Uterus (tissue), 2 donors: ENCODE measurements at regions not wholly inside any gene's neighbourhood (a gene's known extent, or its start where the extent isn't known, plus 50 kb on each side); places are given as distances from the start of the nearest gene placed in this dataset.

Source experiments
- POLR2A ChIP-seq, 2 donors: fragments of 450-650 bp; IDR thresholded peaks; one replicate each; pipeline ENCODE4 v1.6.1; 2016; ENCODE audit warnings: antibody characterized with exemption in 2 of 2, mild to moderate bottlenecking in 1 of 2, moderate library complexity in 1 of 2
- TF ChIP-seq, protein P1 (sequence below), 4 experiments: fragments of 200-600 bp in 2 of 4; fragments of 450-650 bp in 2 of 4; sonication (generic) in 2 of 4; IDR thresholded peaks; one replicate each; pipeline ENCODE4 v1.5.1; 2016 to 2019; ENCODE audit warnings: antibody characterized with exemption in 4 of 4, mild to moderate bottlenecking in 2 of 4, moderate library complexity in 1 of 4

GRCh38 chr14:81936902-81937301 lies 403.2 kb upstream of the SEL1L start:
- TF ChIP-seq, protein P1, sequence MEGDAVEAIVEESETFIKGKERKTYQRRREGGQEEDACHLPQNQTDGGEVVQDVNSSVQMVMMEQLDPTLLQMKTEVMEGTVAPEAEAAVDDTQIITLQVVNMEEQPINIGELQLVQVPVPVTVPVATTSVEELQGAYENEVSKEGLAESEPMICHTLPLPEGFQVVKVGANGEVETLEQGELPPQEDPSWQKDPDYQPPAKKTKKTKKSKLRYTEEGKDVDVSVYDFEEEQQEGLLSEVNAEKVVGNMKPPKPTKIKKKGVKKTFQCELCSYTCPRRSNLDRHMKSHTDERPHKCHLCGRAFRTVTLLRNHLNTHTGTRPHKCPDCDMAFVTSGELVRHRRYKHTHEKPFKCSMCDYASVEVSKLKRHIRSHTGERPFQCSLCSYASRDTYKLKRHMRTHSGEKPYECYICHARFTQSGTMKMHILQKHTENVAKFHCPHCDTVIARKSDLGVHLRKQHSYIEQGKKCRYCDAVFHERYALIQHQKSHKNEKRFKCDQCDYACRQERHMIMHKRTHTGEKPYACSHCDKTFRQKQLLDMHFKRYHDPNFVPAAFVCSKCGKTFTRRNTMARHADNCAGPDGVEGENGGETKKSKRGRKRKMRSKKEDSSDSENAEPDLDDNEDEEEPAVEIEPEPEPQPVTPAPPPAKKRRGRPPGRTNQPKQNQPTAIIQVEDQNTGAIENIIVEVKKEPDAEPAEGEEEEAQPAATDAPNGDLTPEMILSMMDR (IDR thresholded peaks at IDR 0.05): no peak
- TF ChIP-seq POLR2A (IDR thresholded peaks at IDR 0.05): no peak
